HEK293T (cell line): ENCODE measurements at regions not wholly inside any gene's neighbourhood (a gene's known extent, or its start where the extent isn't known, plus 50 kb on each side); places are given as distances from the start of the nearest gene placed in this dataset.

ENCODE experiments used
- CTCF ChIA-PET: fragments of 350-600 bp; formaldehyde crosslinking; extraction: SDS; loops from one replicate; lab custom pipeline; 2021; ENCODE audit warnings: antibody characterized with exemption, inconsistent platforms; lab: Yijun Ruan, JAX
- POLR2A ChIA-PET: fragments of 350-600 bp; formaldehyde crosslinking; extraction: SDS; loops from one replicate; lab custom pipeline; 2020; ENCODE audit warnings: antibody characterized with exemption, inconsistent platforms; lab: Yijun Ruan, JAX
- DNase-seq: peaks from one replicate; pipeline ENCODE4 v3.0.0; 2012; ENCODE audit warnings: mixed read lengths; ENCODE audit errors: extremely low spot score
- ARNT ChIP-seq: fragments of 450-650 bp; IDR thresholded peaks from 2 replicates; pipeline ENCODE4 v1.6.1; 2017; ENCODE audit warnings: mild to moderate bottlenecking
- BHLHE40 ChIP-seq: fragments of 450-650 bp; IDR thresholded peaks from 2 replicates; pipeline ENCODE4 v1.6.1; 2016; ENCODE audit warnings: mild to moderate bottlenecking, moderate library complexity, borderline replicate concordance
- CTBP1 ChIP-seq: fragments of 450-650 bp; IDR thresholded peaks from 2 replicates; pipeline ENCODE4 v1.6.1; 2016; ENCODE audit warnings: borderline replicate concordance
- ELF4 ChIP-seq: fragments of 450-650 bp; IDR thresholded peaks from 2 replicates; pipeline ENCODE4 v1.6.1; 2017; ENCODE audit warnings: antibody characterized with exemption
- FOXA1 ChIP-seq: fragments of 450-650 bp; IDR thresholded peaks from 2 replicates; pipeline ENCODE4 v1.6.1; 2016; ENCODE audit warnings: mild to moderate bottlenecking
- FOXK2 ChIP-seq: fragments of 450-650 bp; IDR thresholded peaks from 2 replicates; pipeline ENCODE4 v1.6.1; 2016; ENCODE audit warnings: mild to moderate bottlenecking
- FOXM1 ChIP-seq: fragments of 450-650 bp; IDR thresholded peaks from 2 replicates; pipeline ENCODE4 v1.6.1; 2017; ENCODE audit warnings: mild to moderate bottlenecking, borderline replicate concordance
- HDGF ChIP-seq: fragments of 450-650 bp; IDR thresholded peaks from 2 replicates; pipeline ENCODE4 v1.6.1; 2017; ENCODE audit warnings: antibody characterized with exemption, borderline replicate concordance
- L3MBTL2 ChIP-seq: fragments of 450-650 bp; conservative IDR thresholded peaks from 2 replicates; pipeline ENCODE4 v1.6.1; 2016; ENCODE audit warnings: mild to moderate bottlenecking
- LEF1 ChIP-seq: fragments of 450-650 bp; IDR thresholded peaks from 2 replicates; pipeline ENCODE4 v1.6.1; 2017; ENCODE audit warnings: mild to moderate bottlenecking, borderline replicate concordance
- NFRKB ChIP-seq: fragments of 450-650 bp; IDR thresholded peaks from 2 replicates; pipeline ENCODE4 v1.6.1; 2016; ENCODE audit warnings: mild to moderate bottlenecking, moderate library complexity
- PKNOX1 ChIP-seq: fragments of 450-650 bp; IDR thresholded peaks from 2 replicates; pipeline ENCODE4 v1.6.1; 2016
- SP1 ChIP-seq: fragments of 450-650 bp; IDR thresholded peaks from 2 replicates; pipeline ENCODE4 v1.6.1; 2017
- SUZ12 ChIP-seq: fragments of 450-650 bp; IDR thresholded peaks from 2 replicates; pipeline ENCODE4 v1.6.1; 2016; ENCODE audit warnings: mild to moderate bottlenecking
- TARDBP ChIP-seq: fragments of 450-650 bp; IDR thresholded peaks from 2 replicates; pipeline ENCODE4 v1.6.1; 2016
- ZNF384 ChIP-seq: fragments of 450-650 bp; IDR thresholded peaks from 2 replicates; pipeline ENCODE4 v1.6.1; 2016

- ChIA-PET POLR2A (no interaction called here), CTCF (no interaction called here)
- DNase-seq: no peak
- TF ChIP-seq LEF1 (no peak), L3MBTL2 (no peak), FOXM1 (no peak), ELF4 (no peak), ZNF384 (no peak), BHLHE40 (no peak), SP1 (no peak), FOXA1 (no peak), PKNOX1 (no peak), FOXK2 (no peak), SUZ12 (no peak), ARNT (no peak), CTBP1 (no peak), NFRKB (no peak), HDGF (no peak), TARDBP (no peak)
Observed at GRCh38 chr1:11373029-11373894, 100.3 kb downstream of the UBIAD1 start.

GRCh38 chr1:11373895-11374747 lies 101.1 kb downstream of the UBIAD1 start:
- POLR2A ChIA-PET: no interaction called here
- no peak for DNase-seq
- CTCF ChIA-PET: no interaction called here
- TF ChIP-seq FOXM1: no peak
- no peak for TF ChIP-seq HDGF

- POLR2A ChIA-PET: no interaction called here
- TF ChIP-seq ARNT (no peak), L3MBTL2 (no peak), NFRKB (no peak), ELF4 (no peak), FOXA1 (no peak), FOXK2 (no peak), LEF1 (no peak), BHLHE40 (no peak), HDGF (no peak), SP1 (no peak), PKNOX1 (no peak), FOXM1 (no peak), ZNF384 (no peak)
- DNase-seq: no peak
- CTCF ChIA-PET: interaction anchor here (0.7 to 1.3 kb wide), 2 partner anchors 268 to 337 kb away, joined by 3 read pairs; no protein-coding TSS in a partner anchor
Observed at GRCh38 chr1:11374748-11375110, 101.7 kb downstream of the UBIAD1 start.

- POLR2A ChIA-PET: no interaction called here
- CTCF ChIA-PET: interaction anchor here (1.0 kb wide), 1 partner anchor 13 kb away, joined by 3 read pairs; no protein-coding TSS in a partner anchor
- DNase-seq: no peak
- no peak for TF ChIP-seq PKNOX1
- no peak for TF ChIP-seq BHLHE40
Observed at GRCh38 chr1:11377001-11377583, 101.9 kb upstream of the DISP3 start.

- ChIA-PET POLR2A (no interaction called here), CTCF (interaction anchor here (1.0 kb wide), 1 partner anchor 14 kb away, joined by 3 read pairs; no protein-coding TSS in a partner anchor)
- DNase-seq: no peak
- TF ChIP-seq CTBP1 (no peak), ZNF384 (no peak), FOXK2 (no peak), L3MBTL2 (no peak), FOXA1 (no peak), PKNOX1 (no peak), HDGF (no peak), ELF4 (no peak), SUZ12 (no peak), TARDBP (no peak), FOXM1 (no peak), ARNT (no peak), SP1 (no peak), BHLHE40 (no peak), LEF1 (no peak), NFRKB (no peak)
Observed at GRCh38 chr1:11377954-11378353, 101.0 kb upstream of the DISP3 start.
